Tibial artery (tissue), 4 donors: ENCODE measurements at regions not wholly inside any gene's neighbourhood (a gene's known extent, or its start where the extent isn't known, plus 50 kb on each side); places are given as distances from the start of the nearest gene placed in this dataset.

Source experiments
- DNase-seq, 2 donors: peaks; one replicate each; pipeline ENCODE4 v3.0.0-alpha.2; 2019
- H3K27ac ChIP-seq, 2 donors: fragments of 200-600 bp; sonication (generic) in 1 of 2; 1 replicate in 1 of 2; 2 replicates in 1 of 2; pipeline ENCODE4 v1.5.1; 2018 to 2019; ENCODE audit warnings: mild to moderate bottlenecking in 1 of 2
- H3K27me3 ChIP-seq, 2 donors: fragments of 200-600 bp; sonication (generic) in 1 of 2; one replicate each; pipeline versions ENCODE4 v1.5.1 to v1.6.0; 2016 to 2019
- H3K36me3 ChIP-seq, 3 donors: fragments of 200-600 bp; sonication (generic) in 2 of 3; one replicate each; pipeline ENCODE4 v1.5.1; 2016 to 2019; ENCODE audit warnings: mild to moderate bottlenecking in 2 of 3
- H3K4me1 ChIP-seq, 4 donors: fragments of 200-600 bp; sonication (generic) in 2 of 4; 1 replicate in 3 of 4; 2 replicates in 1 of 4; pipeline ENCODE4 v1.5.1; 2016 to 2019
- H3K4me3 ChIP-seq, 2 donors: fragments of 200-600 bp; sonication (generic) in 1 of 2; 1 replicate in 1 of 2; 2 replicates in 1 of 2; pipeline ENCODE4 v1.5.1; 2018 to 2019; ENCODE audit warnings: mild to moderate bottlenecking in 2 of 2
- H3K9me3 ChIP-seq, 3 donors: fragments of 200-600 bp; sonication (generic) in 1 of 3; one replicate each; pipeline ENCODE4 v1.5.1; 2016 to 2019
- CTCF ChIP-seq, 2 experiments: fragments of 200-600 bp in 1 of 2; fragments of 450-650 bp in 1 of 2; IDR thresholded peaks; one replicate each; pipeline ENCODE4 v1.5.1; 2017 to 2019; ENCODE audit warnings: antibody characterized with exemption in 2 of 2, mild to moderate bottlenecking in 1 of 2, moderate library complexity in 1 of 2
- intact Hi-C: fragments of 100-400 bp; cut with DNase I; formaldehyde crosslinking; loops from one replicate; pipeline ENCODE4 v1.15.0; 2023; ENCODE audit warnings: low total_unique reads

DNA sequence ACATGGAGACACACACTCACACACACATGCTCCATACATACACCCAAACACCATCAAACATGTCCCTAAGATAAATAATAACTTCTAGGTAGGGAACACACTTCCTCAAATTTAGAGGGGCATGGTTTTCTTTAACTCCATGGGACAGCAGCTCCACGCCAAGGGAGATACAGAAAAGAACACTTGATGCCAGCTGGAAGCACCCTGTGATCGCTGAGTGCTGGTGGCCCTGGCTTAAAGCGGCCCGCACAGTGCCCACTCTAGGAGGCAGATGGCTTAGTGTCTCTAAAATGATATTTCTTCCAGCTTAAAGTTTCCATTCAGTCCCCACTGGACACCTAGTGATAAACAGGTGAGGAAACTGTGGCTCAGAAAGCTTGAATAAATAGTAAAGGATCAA, 232.9 kb downstream of the UACA start:
- intact Hi-C loops = no loop called here
- no peaks in the 10 kb centered on the region for H3K9me3 ChIP-seq
- no peaks in the 10 kb centered on the region for H3K36me3 ChIP-seq
- no peak overlapping the region for H3K27ac ChIP-seq
- peaks cover 0 to 7% (median 3%) of the 10 kb centered on the region in 4 donors for H3K4me1 ChIP-seq
- no peak overlapping the region for H3K4me3 ChIP-seq
- peaks cover 0 to 12% of the 10 kb centered on the region in 2 donors for H3K27me3 ChIP-seq
- TF ChIP-seq CTCF (IDR thresholded peaks at IDR 0.05) = no peak
- DNase-seq = no peak

DNA sequence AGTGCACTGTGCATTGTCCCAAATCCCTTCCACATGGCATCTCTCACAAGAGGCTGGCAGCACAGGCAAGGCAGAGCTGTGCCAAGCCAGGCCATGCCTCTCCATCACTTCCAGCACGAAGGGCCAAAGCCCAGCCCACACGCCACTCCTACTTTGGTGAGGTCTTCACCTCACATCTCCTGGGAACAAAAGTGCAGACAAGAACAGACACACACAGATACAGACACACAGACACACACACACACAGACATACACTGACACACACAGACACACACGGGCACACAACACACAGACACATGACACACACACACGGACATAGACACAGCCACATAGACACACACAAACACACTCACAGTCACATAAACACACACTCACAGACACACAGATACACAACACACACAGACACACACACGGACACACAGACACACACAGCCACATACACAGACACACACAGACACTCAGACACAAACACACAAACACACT, 233.3 kb downstream of the UACA start:
- Histone ChIP-seq H3K4me3 (no peak overlapping the region), H3K9me3 (no peaks in the 10 kb centered on the region), H3K27ac (no peak overlapping the region), H3K36me3 (no peaks in the 10 kb centered on the region), H3K4me1 (peaks cover 0 to 7% (median 3%) of the 10 kb centered on the region in 4 donors), H3K27me3 (peaks cover 0 to 12% of the 10 kb centered on the region in 2 donors)
- no peak for TF ChIP-seq CTCF (IDR thresholded peaks at IDR 0.05)
- intact Hi-C loops = no loop called here
- no peak for DNase-seq

DNA sequence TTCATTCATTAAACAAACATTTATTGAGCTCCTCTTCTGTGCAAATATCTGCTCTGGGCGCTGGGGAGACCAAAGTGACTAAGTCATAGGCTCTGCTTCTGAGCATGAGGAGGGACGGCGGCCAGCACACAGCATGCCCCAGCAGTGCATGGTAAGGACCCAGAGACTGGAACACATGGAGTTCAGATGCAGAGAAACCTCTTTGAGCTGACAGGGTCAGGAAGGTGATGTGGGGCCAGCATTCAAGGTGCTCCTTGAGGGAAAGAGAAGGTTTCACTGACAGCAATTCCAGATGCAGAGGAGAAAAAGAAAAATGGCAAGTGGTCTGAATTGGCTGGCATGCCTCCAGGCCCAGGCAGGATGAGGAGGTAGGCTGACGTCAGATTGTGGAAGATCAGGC, 234.5 kb downstream of the UACA start:
- Histone ChIP-seq H3K27ac (no peak overlapping the region), H3K4me3 (no peak overlapping the region), H3K36me3 (no peaks in the 10 kb centered on the region), H3K27me3 (peaks cover 0 to 12% of the 10 kb centered on the region in 2 donors), H3K9me3 (no peaks in the 10 kb centered on the region), H3K4me1 (peaks cover 0 to 7% (median 3%) of the 10 kb centered on the region in 4 donors)
- intact Hi-C loops = no loop called here
- TF ChIP-seq CTCF (IDR thresholded peaks at IDR 0.05) = no peak
- DNase-seq = no peak

DNA sequence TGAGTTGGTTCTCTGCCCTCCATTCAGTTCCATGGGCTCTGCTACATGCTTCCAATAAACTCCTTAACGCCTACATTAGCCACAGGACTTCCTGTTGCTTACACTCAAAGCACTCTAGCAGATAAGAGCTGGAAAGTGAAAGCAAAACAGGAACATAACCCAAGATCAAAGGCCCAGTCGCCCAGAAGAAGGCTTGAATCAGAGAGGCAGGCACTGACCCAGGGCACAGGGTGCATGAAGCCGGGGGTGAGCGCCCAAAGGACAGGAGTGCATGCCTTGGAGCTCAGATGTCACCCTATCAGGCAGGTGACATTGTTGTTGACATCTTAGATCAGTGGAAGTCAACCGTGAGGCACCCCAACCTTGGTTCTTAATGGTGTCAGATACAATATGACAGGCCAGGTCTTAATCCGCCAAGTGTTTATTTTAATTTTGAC, 235.1 kb downstream of the UACA start:
- H3K27me3 ChIP-seq = peaks cover 0 to 11% of the 10 kb centered on the region in 2 donors
- no peak overlapping the region for H3K4me3 ChIP-seq
- H3K4me1 ChIP-seq = peaks cover 0 to 7% (median 3%) of the 10 kb centered on the region in 4 donors
- H3K9me3 ChIP-seq = no peaks in the 10 kb centered on the region
- intact Hi-C loops = no loop called here
- DNase-seq = no peak
- TF ChIP-seq CTCF (IDR thresholded peaks at IDR 0.05) = no peak
- no peak overlapping the region for H3K27ac ChIP-seq
- no peaks in the 10 kb centered on the region for H3K36me3 ChIP-seq

DNA sequence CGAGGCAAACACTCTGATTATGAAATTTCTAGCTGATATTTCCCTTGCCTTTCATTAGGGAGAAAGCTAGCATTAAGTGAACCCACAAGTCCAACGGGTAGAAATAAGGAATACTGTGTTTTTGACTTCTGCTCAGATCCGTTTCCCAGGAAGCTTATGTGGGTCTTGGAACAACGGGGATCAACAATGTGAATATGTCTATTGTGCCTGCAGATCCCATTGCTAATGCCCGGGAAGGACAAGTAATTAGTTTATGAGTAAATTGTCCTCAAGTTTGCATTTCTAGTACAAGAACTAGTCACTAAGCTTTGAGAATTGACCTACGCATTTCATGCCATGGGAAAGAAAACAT, 236.4 kb downstream of the UACA start:
- no peak overlapping the region for H3K27ac ChIP-seq
- no peaks in the 10 kb centered on the region for H3K36me3 ChIP-seq
- H3K27me3 ChIP-seq = peaks cover 0 to 6% of the 10 kb centered on the region in 2 donors
- no peak overlapping the region for H3K4me3 ChIP-seq
- H3K4me1 ChIP-seq = peaks cover 0 to 7% (median 3%) of the 10 kb centered on the region in 4 donors
- DNase-seq = no peak
- intact Hi-C loops = no loop called here
- no peak for TF ChIP-seq CTCF (IDR thresholded peaks at IDR 0.05)
- no peaks in the 10 kb centered on the region for H3K9me3 ChIP-seq
